ENCODE measurements at regions not wholly inside any gene's neighbourhood (a gene's known extent, or its start where the extent isn't known, plus 50 kb on each side); places are given as distances from the start of the nearest gene placed in this dataset.

- TF ChIP-seq GTF2F1 (IDR thresholded peaks at IDR 0.05; ENCODE audit: low read length), result no peak
- TF ChIP-seq NFIC (IDR thresholded peaks at IDR 0.05; ENCODE audit: low read length), result no peak
- TF ChIP-seq E2F1 (CRISPR knock-in tag; IDR thresholded peaks at IDR 0.05), result no peak
- TF ChIP-seq MED13 (CRISPR knock-in tag; IDR thresholded peaks at IDR 0.05), result no peak
- no peak for TF ChIP-seq ZNF274 (CRISPR knock-in tag; IDR thresholded peaks at IDR 0.05)
- TF ChIP-seq ZNF333 (CRISPR knock-in tag; IDR thresholded peaks at IDR 0.05; ENCODE audit: borderline replicate concordance), result no peak
Measured at GRCh38 chr12:16458521-16459078, 111.2 kb downstream of the MGST1 start.

All from HepG2 (cell line).